Activated CD4-positive, alpha-beta T cell treated with anti-CD3 and anti-CD28 coated beads, Interleukin-2, amount 50 U/mL, for 16 hours (primary cell): ENCODE measurements at regions not wholly inside any gene's neighbourhood (a gene's known extent, or its start where the extent isn't known, plus 50 kb on each side); places are given as distances from the start of the nearest gene placed in this dataset.

Experiments used
- DNase-seq: peaks from one replicate; pipeline ENCODE4 v3.0.0-alpha.2; 2020

- DNase-seq = no peak
These were observed 438.7 kb upstream of the SOX9 start for GRCh38 chr17:71682174-71682494.

GRCh38 chr17:71689782-71690181 is 431.0 kb upstream of the SOX9 start:
- no peak for DNase-seq

- DNase-seq = no peak
These were observed 420.9 kb upstream of the SOX9 start for GRCh38 chr17:71699907-71700306.

GRCh38 chr17:71703701-71704100 is 417.1 kb upstream of the SOX9 start:
- DNase-seq = no peak

GRCh38 chr17:71709271-71709890 is 411.4 kb upstream of the SOX9 start:
- no peak for DNase-seq

- DNase-seq = no peak
These were observed 410.9 kb upstream of the SOX9 start for GRCh38 chr17:71709946-71710345.

GRCh38 chr17:71710816-71711215 is 410.0 kb upstream of the SOX9 start:
- DNase-seq = no peak

GRCh38 chr17:71713846-71714245 is 407.0 kb upstream of the SOX9 start:
- DNase-seq = no peak

- no peak for DNase-seq
These were observed 396.5 kb upstream of the SOX9 start for GRCh38 chr17:71724339-71724738.

- DNase-seq = no peak
These were observed 395.0 kb upstream of the SOX9 start for GRCh38 chr17:71725811-71726210.

- no peak for DNase-seq
These were observed 394.5 kb upstream of the SOX9 start for GRCh38 chr17:71726341-71726740.

GRCh38 chr17:71727292-71727691 is 393.5 kb upstream of the SOX9 start:
- no peak for DNase-seq

- no peak for DNase-seq
These were observed 393.1 kb upstream of the SOX9 start for GRCh38 chr17:71727723-71728122.

- DNase-seq = no peak
These were observed 389.9 kb upstream of the SOX9 start for GRCh38 chr17:71730871-71731270.

- no peak for DNase-seq
These were observed 384.9 kb upstream of the SOX9 start for GRCh38 chr17:71735893-71736292.

- DNase-seq = no peak
These were observed 380.0 kb upstream of the SOX9 start for GRCh38 chr17:71740866-71741265.

- no peak for DNase-seq
These were observed 379.0 kb upstream of the SOX9 start for GRCh38 chr17:71741836-71742235.

GRCh38 chr17:71748872-71749271 is 371.9 kb upstream of the SOX9 start:
- DNase-seq = no peak

- no peak for DNase-seq
These were observed 367.8 kb upstream of the SOX9 start for GRCh38 chr17:71753070-71753469.

- DNase-seq = no peak
These were observed 363.7 kb upstream of the SOX9 start for GRCh38 chr17:71757156-71757555.

GRCh38 chr17:71757956-71758355 is 362.9 kb upstream of the SOX9 start:
- DNase-seq = no peak

- DNase-seq = no peak
These were observed 361.3 kb upstream of the SOX9 start for GRCh38 chr17:71759422-71760060.

GRCh38 chr17:71760062-71760720 is 360.6 kb upstream of the SOX9 start:
- no peak for DNase-seq

GRCh38 chr17:71762526-71762925 is 358.3 kb upstream of the SOX9 start:
- no peak for DNase-seq

- DNase-seq = no peak
These were observed 356.3 kb upstream of the SOX9 start for GRCh38 chr17:71764505-71764904.
